K562 (cell line): ENCODE measurements at regions not wholly inside any gene's neighbourhood (a gene's known extent, or its start where the extent isn't known, plus 50 kb on each side); places are given as distances from the start of the nearest gene placed in this dataset.

Experiments used
- FOSL1 ChIP-seq: fragments of 200-800 bp; sonication (Bioruptor generic); conservative IDR thresholded peaks from 2 replicates; pipeline ENCODE4 v1.6.1; 2016; ENCODE audit warnings: missing genetic modification characterization, missing compliant biosample characterization
- NFIC ChIP-seq: fragments of 450-650 bp; IDR thresholded peaks from 2 replicates; pipeline ENCODE4 v1.6.1; 2017; ENCODE audit warnings: mild to moderate bottlenecking, inconsistent platforms
- POLR2B ChIP-seq: fragments of 450-650 bp; IDR thresholded peaks from 2 replicates; pipeline ENCODE4 v1.6.1; 2018; ENCODE audit warnings: low read depth; ENCODE audit not compliant: partially characterized antibody
- PURB ChIP-seq: sonication (generic); formaldehyde crosslinking; IDR thresholded peaks from 2 replicates; pipeline ENCODE4 v1.9.0; 2021; ENCODE audit warnings: low read depth, mild to moderate bottlenecking, missing genetic modification reagents
- ZNF780A ChIP-seq: fragments of 250-450 bp; sonication (Bioruptor Pico); IDR thresholded peaks from 2 replicates; pipeline ENCODE4 v1.5.0; 2021; ENCODE audit warnings: mild to moderate bottlenecking
- TF ChIP-seq, protein P1 (sequence below): fragments of 450-650 bp; IDR thresholded peaks from 2 replicates; pipeline ENCODE4 v1.7.0; 2016; ENCODE audit warnings: borderline replicate concordance
- TF ChIP-seq, protein P2 (sequence below): fragments of 250-450 bp; sonication (Bioruptor Pico); IDR thresholded peaks from 2 replicates; pipeline ENCODE4 v1.5.0; 2021; ENCODE audit warnings: mild to moderate bottlenecking, moderate library complexity
- TF ChIP-seq, protein P3 (sequence below): fragments of 450-650 bp; IDR thresholded peaks from 2 replicates; pipeline ENCODE4 v1.6.1; 2016; ENCODE audit warnings: borderline replicate concordance

DNA sequence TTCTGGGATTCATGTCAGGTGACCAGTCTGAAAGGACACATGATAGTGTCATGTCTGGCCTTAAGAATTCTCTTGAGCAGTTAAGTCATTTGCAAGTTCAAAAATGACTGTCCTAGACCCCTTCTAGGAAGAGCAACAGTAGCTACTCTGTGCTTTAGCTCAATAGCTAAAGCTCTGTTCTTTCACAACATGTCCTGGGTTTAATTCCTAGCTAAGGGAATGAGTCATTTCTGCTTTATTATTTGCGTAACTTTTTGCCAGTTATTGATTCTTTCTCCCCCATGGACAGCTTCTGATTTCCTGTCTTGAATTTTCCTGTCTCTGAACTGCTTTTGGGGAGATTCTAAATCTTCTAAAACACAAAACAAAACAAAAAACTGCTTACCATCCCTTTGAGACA is 1055.8 kb upstream of the DIAPH2 start (continued):
- TF ChIP-seq, protein P1, sequence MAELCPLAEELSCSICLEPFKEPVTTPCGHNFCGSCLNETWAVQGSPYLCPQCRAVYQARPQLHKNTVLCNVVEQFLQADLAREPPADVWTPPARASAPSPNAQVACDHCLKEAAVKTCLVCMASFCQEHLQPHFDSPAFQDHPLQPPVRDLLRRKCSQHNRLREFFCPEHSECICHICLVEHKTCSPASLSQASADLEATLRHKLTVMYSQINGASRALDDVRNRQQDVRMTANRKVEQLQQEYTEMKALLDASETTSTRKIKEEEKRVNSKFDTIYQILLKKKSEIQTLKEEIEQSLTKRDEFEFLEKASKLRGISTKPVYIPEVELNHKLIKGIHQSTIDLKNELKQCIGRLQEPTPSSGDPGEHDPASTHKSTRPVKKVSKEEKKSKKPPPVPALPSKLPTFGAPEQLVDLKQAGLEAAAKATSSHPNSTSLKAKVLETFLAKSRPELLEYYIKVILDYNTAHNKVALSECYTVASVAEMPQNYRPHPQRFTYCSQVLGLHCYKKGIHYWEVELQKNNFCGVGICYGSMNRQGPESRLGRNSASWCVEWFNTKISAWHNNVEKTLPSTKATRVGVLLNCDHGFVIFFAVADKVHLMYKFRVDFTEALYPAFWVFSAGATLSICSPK, result no peak
- TF ChIP-seq, protein P2, sequence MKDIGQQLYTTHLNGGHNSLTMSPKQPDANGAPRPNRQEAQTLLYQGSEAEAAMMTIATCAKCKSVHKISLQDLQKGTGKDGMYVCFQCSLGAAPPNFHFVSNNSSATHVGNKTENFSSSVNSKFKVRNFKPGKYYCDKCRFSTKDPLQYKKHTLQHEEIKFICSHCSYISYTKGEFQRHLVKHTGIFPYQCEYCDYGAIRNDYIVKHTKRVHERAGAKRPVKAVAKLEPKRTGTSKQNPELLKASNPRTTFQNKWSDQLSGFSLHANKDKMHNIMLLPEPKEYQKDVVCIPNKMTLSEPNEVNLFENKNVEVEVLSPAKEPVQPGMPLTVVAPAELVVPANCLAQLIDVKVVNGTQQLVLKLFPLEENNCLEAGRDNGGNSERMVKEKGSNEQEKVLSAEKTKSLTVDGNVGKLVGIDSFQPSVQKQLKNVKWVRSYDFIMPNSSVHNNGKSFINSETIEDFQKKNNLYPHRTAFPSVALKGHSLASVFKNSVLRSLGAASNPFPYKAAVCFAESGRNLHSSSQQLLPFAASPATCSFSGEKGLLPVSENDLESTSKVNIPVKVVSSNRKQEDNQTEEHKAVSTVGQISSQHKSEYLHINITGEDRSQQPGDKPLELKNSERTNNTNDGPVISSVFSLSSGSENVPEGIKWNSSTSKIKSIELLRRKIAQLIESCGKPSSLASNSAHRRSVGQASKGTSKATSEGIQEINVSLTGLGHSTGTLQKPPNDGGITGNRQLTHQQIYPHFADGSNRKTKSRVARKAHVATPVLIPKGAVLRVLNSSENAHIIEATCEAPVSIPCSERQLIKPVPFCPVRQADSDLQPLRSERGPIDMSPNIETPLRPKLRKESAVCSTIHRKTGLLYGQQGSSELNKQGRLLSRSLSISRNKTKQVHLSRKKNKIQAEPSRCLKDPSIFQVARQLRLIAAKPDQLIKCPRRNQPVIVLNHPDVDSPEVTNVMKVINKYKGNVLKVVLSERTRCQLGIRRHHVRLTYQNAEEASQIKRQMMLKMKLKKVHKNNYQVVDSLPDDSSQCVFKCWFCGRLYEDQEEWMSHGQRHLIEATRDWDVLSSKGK (CRISPR knock-in tag), result no peak
- TF ChIP-seq POLR2B, result no peak
- TF ChIP-seq NFIC, result no peak
- no peak for TF ChIP-seq FOSL1 (tag)
- TF ChIP-seq ZNF780A (CRISPR knock-in tag), result no peak
- TF ChIP-seq, protein P3, sequence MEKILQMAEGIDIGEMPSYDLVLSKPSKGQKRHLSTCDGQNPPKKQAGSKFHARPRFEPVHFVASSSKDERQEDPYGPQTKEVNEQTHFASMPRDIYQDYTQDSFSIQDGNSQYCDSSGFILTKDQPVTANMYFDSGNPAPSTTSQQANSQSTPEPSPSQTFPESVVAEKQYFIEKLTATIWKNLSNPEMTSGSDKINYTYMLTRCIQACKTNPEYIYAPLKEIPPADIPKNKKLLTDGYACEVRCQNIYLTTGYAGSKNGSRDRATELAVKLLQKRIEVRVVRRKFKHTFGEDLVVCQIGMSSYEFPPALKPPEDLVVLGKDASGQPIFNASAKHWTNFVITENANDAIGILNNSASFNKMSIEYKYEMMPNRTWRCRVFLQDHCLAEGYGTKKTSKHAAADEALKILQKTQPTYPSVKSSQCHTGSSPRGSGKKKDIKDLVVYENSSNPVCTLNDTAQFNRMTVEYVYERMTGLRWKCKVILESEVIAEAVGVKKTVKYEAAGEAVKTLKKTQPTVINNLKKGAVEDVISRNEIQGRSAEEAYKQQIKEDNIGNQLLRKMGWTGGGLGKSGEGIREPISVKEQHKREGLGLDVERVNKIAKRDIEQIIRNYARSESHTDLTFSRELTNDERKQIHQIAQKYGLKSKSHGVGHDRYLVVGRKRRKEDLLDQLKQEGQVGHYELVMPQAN, result no peak
- no peak for TF ChIP-seq PURB (CRISPR knock-in tag)
